ENCODE measurements at regions not wholly inside any gene's neighbourhood (a gene's known extent, or its start where the extent isn't known, plus 50 kb on each side); places are given as distances from the start of the nearest gene placed in this dataset.

GRCh38 chr9:21568484-21568883 lies 86.4 kb upstream of the IFNE start:
- H3K9me2 ChIP-seq (replicated peaks; ENCODE audit: insufficient read depth, low read length) = no peaks in the 10 kb centered on the region
- H3K36me3 ChIP-seq (replicated peaks; ENCODE audit: insufficient read depth, low read length) = no peaks in the 10 kb centered on the region
- no peak overlapping the region for H3K27ac ChIP-seq (ENCODE audit: low read length)
- no peak overlapping the region for H3K9ac ChIP-seq (ENCODE audit: low read length)
- H3K79me2 ChIP-seq (ENCODE audit: low read length) = no peaks in the 10 kb centered on the region
- no peak for DNase-seq
- H3K27me3 ChIP-seq (replicated peaks; ENCODE audit: insufficient read depth, low read length) = no peaks in the 10 kb centered on the region
- no peak overlapping the region for H3K4me2 ChIP-seq (ENCODE audit: low read depth, low read length)
- no peak overlapping the region for H2AFZ ChIP-seq (ENCODE audit: low read length)
- no peaks in the 10 kb centered on the region for H3K4me1 ChIP-seq (ENCODE audit: low read length)
- H3K9me3 ChIP-seq (replicated peaks; ENCODE audit: insufficient read depth, low read length) = no peaks in the 10 kb centered on the region
- H4K20me1 ChIP-seq (ENCODE audit: insufficient read depth, low read length) = no peaks in the 10 kb centered on the region
- H3F3A ChIP-seq (ENCODE audit: insufficient read depth, low read length) = no peaks in the 10 kb centered on the region
- TF ChIP-seq EZH2phosphoT487 (IDR thresholded peaks at IDR 0.05; ENCODE audit: low read length) = no peak
- no peak overlapping the region for H3K4me3 ChIP-seq (ENCODE audit: low read length)

DNA sequence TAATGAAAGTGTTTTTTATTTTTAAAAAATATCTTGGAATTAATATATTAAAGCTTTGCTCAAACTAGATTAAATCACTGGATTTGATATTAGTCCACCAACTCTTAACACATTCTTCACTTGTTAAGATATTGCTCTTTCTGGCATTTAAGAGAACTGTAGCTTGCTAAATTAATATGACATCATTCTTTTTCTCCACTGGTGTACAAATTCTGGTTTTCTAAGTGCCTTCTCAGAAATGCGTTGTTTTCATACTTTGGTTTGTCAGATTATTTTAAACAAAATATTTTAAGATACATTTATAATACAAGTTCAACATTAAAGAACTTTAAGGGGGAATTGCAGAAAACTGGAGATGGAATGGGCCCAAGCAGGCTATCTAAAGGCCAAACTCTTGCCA lies 87.6 kb upstream of the IFNE start:
- no peaks in the 10 kb centered on the region for H3K27me3 ChIP-seq (replicated peaks; ENCODE audit: insufficient read depth, low read length)
- no peak for TF ChIP-seq EZH2phosphoT487 (IDR thresholded peaks at IDR 0.05; ENCODE audit: low read length)
- H3K4me1 ChIP-seq (ENCODE audit: low read length) = no peaks in the 10 kb centered on the region
- no peak for DNase-seq
- H3K9ac ChIP-seq (ENCODE audit: low read length) = no peak overlapping the region
- no peak overlapping the region for H2AFZ ChIP-seq (ENCODE audit: low read length)
- H3K27ac ChIP-seq (ENCODE audit: low read length) = no peak overlapping the region
- no peaks in the 10 kb centered on the region for H3F3A ChIP-seq (ENCODE audit: insufficient read depth, low read length)
- no peaks in the 10 kb centered on the region for H3K9me2 ChIP-seq (replicated peaks; ENCODE audit: insufficient read depth, low read length)
- H3K4me2 ChIP-seq (ENCODE audit: low read depth, low read length) = no peak overlapping the region
- H3K9me3 ChIP-seq (replicated peaks; ENCODE audit: insufficient read depth, low read length) = no peaks in the 10 kb centered on the region
- no peaks in the 10 kb centered on the region for H3K36me3 ChIP-seq (replicated peaks; ENCODE audit: insufficient read depth, low read length)
- no peaks in the 10 kb centered on the region for H4K20me1 ChIP-seq (ENCODE audit: insufficient read depth, low read length)
- no peak overlapping the region for H3K4me3 ChIP-seq (ENCODE audit: low read length)
- no peaks in the 10 kb centered on the region for H3K79me2 ChIP-seq (ENCODE audit: low read length)

GRCh38 chr9:21570643-21571275 lies 88.6 kb upstream of the IFNE start:
- Histone ChIP-seq H3K9ac (ENCODE audit: low read length) (no peak overlapping the region), H3K4me1 (ENCODE audit: low read length) (no peaks in the 10 kb centered on the region), H4K20me1 (ENCODE audit: insufficient read depth, low read length) (no peaks in the 10 kb centered on the region), H3K27me3 (replicated peaks; ENCODE audit: insufficient read depth, low read length) (no peaks in the 10 kb centered on the region), H3K9me2 (replicated peaks; ENCODE audit: insufficient read depth, low read length) (no peaks in the 10 kb centered on the region), H3K36me3 (replicated peaks; ENCODE audit: insufficient read depth, low read length) (no peaks in the 10 kb centered on the region), H3K27ac (ENCODE audit: low read length) (no peak overlapping the region), H3K79me2 (ENCODE audit: low read length) (no peaks in the 10 kb centered on the region), H2AFZ (ENCODE audit: low read length) (no peak overlapping the region), H3F3A (ENCODE audit: insufficient read depth, low read length) (no peaks in the 10 kb centered on the region), H3K4me3 (ENCODE audit: low read length) (no peak overlapping the region), H3K9me3 (replicated peaks; ENCODE audit: insufficient read depth, low read length) (no peaks in the 10 kb centered on the region), H3K4me2 (ENCODE audit: low read depth, low read length) (no peak overlapping the region)
- no peak for DNase-seq
- TF ChIP-seq EZH2phosphoT487 (IDR thresholded peaks at IDR 0.05; ENCODE audit: low read length) (no peak), CTCF (IDR thresholded peaks at IDR 0.05; ENCODE audit: low read length) (no peak), EZH2 (optimal IDR thresholded peaks at IDR 0.05; ENCODE audit: low read depth, low read length) (no peak)

GRCh38 chr9:21574261-21574660 lies 92.1 kb upstream of the IFNE start:
- no peak overlapping the region for H3K9ac ChIP-seq (ENCODE audit: low read length)
- H3K4me3 ChIP-seq (ENCODE audit: low read length) = no peak overlapping the region
- no peaks in the 10 kb centered on the region for H3F3A ChIP-seq (ENCODE audit: insufficient read depth, low read length)
- TF ChIP-seq CTCF (IDR thresholded peaks at IDR 0.05; ENCODE audit: low read length) (no peak), EZH2phosphoT487 (IDR thresholded peaks at IDR 0.05; ENCODE audit: low read length) (no peak), EZH2 (optimal IDR thresholded peaks at IDR 0.05; ENCODE audit: low read depth, low read length) (no peak)
- H3K27ac ChIP-seq (ENCODE audit: low read length) = no peak overlapping the region
- no peaks in the 10 kb centered on the region for H3K4me1 ChIP-seq (ENCODE audit: low read length)
- H2AFZ ChIP-seq (ENCODE audit: low read length) = no peak overlapping the region
- no peaks in the 10 kb centered on the region for H3K36me3 ChIP-seq (replicated peaks; ENCODE audit: insufficient read depth, low read length)
- H3K9me3 ChIP-seq (replicated peaks; ENCODE audit: insufficient read depth, low read length) = no peaks in the 10 kb centered on the region
- no peaks in the 10 kb centered on the region for H3K79me2 ChIP-seq (ENCODE audit: low read length)
- no peaks in the 10 kb centered on the region for H3K9me2 ChIP-seq (replicated peaks; ENCODE audit: insufficient read depth, low read length)
- H3K4me2 ChIP-seq (ENCODE audit: low read depth, low read length) = no peak overlapping the region
- H4K20me1 ChIP-seq (ENCODE audit: insufficient read depth, low read length) = no peaks in the 10 kb centered on the region
- no peak for DNase-seq
- no peaks in the 10 kb centered on the region for H3K27me3 ChIP-seq (replicated peaks; ENCODE audit: insufficient read depth, low read length)

All from MM.1S (cell line).